ENCODE measurements at regions not wholly inside any gene's neighbourhood (a gene's known extent, or its start where the extent isn't known, plus 50 kb on each side); places are given as distances from the start of the nearest gene placed in this dataset.
"Not testable (repeated sequence)": the region's sequence is repeated elsewhere in the genome, so short reads cannot be mapped to it uniquely, and the experiment has no call there.

DNA sequence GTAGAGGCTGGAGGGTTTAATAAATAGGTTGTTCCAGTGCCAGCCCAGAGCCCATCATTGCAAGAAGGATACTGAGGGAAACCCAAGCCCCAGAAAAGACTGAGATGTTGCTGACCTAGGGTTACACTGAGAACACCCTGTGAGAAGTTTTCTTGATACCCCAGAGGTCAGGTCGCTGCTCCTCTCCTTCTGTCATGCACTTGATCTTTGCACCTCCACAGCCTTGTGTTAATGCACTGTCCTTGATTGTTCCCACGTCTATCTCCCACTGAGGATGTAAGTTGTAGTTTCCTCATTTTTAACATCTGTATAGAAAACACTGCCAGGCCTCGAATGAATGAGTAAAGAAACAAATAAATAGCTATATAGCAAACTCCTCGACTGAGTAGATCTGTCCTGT lies 195.3 kb upstream of the AHR start:
- Mint-ChIP-seq H3K27ac (no peak overlapping the region), H3K36me3 (no peaks in the 10 kb centered on the region), H3K9me3 (no peaks in the 10 kb centered on the region), H3K27me3 (no peaks in the 10 kb centered on the region), H3K4me3 (no peak overlapping the region), H3K4me1 (ENCODE audit: low read depth in 2 of 2) (no peaks in the 10 kb centered on the region)
- ATAC-seq (no peak), DNase-seq (ENCODE audit: low spot score) (no peak)

DNA sequence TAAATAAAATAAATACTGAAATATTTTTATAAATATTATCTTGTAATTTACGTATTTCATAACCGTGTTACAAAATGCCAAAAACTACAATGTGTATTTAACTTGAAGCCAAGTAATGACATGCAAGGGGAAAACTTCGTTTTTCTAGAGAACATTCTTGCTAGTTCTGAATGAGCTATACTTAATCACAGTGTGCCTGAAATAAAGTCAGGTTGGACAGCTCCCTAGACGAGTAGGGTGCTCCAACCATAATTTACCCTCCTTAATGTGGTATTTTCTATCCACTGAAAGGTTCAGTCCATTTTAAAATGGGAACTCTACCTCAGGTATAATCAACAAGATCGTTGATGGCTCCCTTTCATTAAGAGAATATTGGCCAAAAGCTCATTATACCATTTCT lies 194.5 kb upstream of the AHR start:
- Mint-ChIP-seq H3K27me3 (no peaks in the 10 kb centered on the region), H3K27ac (no peak overlapping the region)

DNA sequence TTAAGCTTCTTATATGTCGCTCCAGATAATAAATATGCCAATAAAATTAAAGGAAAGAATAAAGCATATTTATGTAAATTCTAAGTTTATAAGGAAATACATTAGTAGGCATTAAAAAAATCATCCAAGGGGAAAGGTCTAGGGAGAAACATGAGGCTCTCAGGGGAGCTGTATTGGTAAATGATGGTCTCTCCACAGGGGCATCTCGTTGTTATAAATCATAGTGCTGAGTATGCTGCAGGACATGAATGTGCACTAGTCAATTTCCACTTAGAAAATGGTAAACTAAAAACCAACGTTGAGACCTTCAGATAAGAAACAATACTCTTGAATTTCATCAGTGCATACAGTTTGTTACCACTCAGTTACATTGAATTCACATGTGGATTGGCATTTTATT lies 194.0 kb upstream of the AHR start:
- DNase-seq (ENCODE audit: low spot score), result no peak
- Mint-ChIP-seq H3K27ac (no peak overlapping the region), H3K9me3 (no peaks in the 10 kb centered on the region), H3K4me3 (no peak overlapping the region), H3K27me3 (no peaks in the 10 kb centered on the region), H3K36me3 (no peaks in the 10 kb centered on the region), H3K4me1 (ENCODE audit: low read depth in 2 of 2) (no peaks in the 10 kb centered on the region)
- no peak for ATAC-seq

More for the DNA sequence above, 194.5 kb upstream of the AHR start:
- ATAC-seq (no peak), DNase-seq (ENCODE audit: low spot score) (no peak)
- H3K4me1 Mint-ChIP-seq (ENCODE audit: low read depth in 2 of 2), result no peaks in the 10 kb centered on the region
- no peaks in the 10 kb centered on the region for H3K9me3 Mint-ChIP-seq
- H3K4me3 Mint-ChIP-seq, result no peak overlapping the region
- H3K36me3 Mint-ChIP-seq, result no peaks in the 10 kb centered on the region

DNA sequence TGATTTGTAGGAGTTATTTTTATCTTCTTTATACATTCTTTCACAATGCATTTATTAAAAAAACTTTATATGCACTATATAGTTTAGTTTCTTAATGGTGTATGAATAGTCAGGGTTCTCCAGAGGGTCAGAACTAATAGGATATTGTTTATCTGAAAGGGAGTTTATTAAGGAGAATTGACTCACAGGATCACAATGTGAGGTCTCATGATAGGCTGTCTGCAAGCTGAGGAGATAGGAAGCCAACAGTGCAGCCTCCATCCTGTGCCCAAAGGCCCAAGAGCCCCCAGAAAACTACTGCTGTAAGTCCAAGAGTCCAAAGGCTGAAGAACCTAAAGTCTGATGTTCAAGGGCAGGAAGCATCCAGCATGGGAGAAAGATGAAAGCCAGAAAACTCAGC lies 192.8 kb upstream of the AHR start:
- ATAC-seq (no peak), DNase-seq (ENCODE audit: low spot score) (no peak)
- no peaks in the 10 kb centered on the region for H3K4me1 Mint-ChIP-seq (ENCODE audit: low read depth in 2 of 2)
- peak overlapping the region in 1 of 2 donors; percentile 20 for H3K27ac Mint-ChIP-seq
- H3K36me3 Mint-ChIP-seq, result no peaks in the 10 kb centered on the region
- no peaks in the 10 kb centered on the region for H3K9me3 Mint-ChIP-seq
- H3K4me3 Mint-ChIP-seq, result no peak overlapping the region
- H3K27me3 Mint-ChIP-seq, result no peaks in the 10 kb centered on the region

DNA sequence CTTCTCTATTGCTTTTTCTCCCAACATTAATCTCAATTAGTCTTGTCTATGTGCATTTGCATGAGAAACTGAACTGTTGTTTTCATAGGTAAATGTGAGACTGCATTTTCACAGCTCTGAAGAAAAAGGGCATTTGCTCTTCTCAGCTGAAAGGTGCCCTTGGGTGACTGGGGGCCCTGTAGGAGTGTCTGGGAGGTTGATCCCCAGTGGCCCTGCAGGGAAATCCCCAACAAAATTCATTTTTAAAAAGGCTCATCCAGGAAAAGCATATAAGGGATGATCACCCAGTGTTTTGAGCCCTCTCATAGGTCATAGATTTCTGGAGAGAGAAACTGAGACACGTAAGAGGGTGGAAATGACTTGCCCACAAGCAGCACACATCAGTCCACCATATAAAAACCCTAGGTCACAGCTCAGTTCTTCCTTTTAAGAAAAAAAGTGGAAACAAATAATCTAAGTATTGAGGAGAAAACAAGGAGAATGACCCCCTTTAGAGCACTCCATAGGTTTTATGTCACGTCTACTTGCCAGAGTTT lies 190.3 kb upstream of the AHR start:
- no peak for ATAC-seq

DNA sequence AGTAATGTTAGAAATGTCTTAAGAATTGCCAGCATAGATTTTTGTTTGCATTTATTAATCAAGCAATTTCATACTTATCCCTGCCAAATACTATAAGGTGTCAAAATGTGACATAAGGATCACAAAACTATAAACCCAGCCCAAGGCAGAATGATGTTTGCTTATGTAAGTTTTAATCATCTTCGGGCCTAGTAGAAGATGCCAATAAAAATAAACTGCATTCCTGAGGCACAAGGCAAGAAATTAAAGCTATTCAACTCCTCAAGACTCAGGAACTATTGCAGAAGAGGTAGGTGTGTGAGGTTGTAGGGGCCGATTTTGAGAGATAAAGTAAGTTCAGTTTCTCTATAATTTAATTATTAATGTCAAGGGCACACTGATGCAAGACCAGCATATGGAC lies 189.4 kb upstream of the AHR start:
- Mint-ChIP-seq H3K36me3 (no peaks in the 10 kb centered on the region), H3K27ac (no peak overlapping the region), H3K27me3 (no peaks in the 10 kb centered on the region), H3K4me3 (no peak overlapping the region), H3K9me3 (no peaks in the 10 kb centered on the region), H3K4me1 (ENCODE audit: low read depth in 2 of 2) (no peaks in the 10 kb centered on the region)
- ATAC-seq, result no peak
- DNase-seq (ENCODE audit: low spot score), result no peak

More for the DNA sequence above, 190.3 kb upstream of the AHR start:
- Mint-ChIP-seq H3K4me3 (no peak overlapping the region), H3K27me3 (no peaks in the 10 kb centered on the region), H3K27ac (no peak overlapping the region), H3K9me3 (no peaks in the 10 kb centered on the region), H3K36me3 (no peaks in the 10 kb centered on the region), H3K4me1 (ENCODE audit: low read depth in 2 of 2) (no peaks in the 10 kb centered on the region)
- DNase-seq (ENCODE audit: low spot score), result no peak

DNA sequence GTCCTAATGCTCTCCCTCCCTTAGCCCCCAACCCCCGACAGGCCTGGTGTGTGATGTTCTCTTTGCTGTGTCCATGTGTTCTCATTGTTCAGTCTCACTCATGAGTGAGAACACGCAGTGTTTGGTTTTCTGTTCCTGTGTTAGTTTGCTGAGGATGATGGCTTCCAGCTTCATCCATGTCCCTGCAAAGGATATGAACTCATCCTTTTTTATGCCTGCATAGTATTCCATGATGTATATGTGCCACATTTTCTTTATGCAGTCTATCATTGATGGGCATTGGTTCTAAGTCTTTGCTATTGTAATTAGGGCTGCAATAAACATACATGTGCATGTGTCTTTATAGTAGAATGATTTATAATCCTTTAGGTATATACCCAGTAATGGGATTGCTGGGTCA lies 184.7 kb upstream of the AHR start:
- not testable (repeated sequence) for DNase-seq (ENCODE audit: low spot score); H3K36me3 Mint-ChIP-seq; ATAC-seq; H3K4me1 Mint-ChIP-seq (ENCODE audit: low read depth in 2 of 2); H3K9me3 Mint-ChIP-seq; H3K4me3 Mint-ChIP-seq; H3K27me3 Mint-ChIP-seq; H3K27ac Mint-ChIP-seq

DNA sequence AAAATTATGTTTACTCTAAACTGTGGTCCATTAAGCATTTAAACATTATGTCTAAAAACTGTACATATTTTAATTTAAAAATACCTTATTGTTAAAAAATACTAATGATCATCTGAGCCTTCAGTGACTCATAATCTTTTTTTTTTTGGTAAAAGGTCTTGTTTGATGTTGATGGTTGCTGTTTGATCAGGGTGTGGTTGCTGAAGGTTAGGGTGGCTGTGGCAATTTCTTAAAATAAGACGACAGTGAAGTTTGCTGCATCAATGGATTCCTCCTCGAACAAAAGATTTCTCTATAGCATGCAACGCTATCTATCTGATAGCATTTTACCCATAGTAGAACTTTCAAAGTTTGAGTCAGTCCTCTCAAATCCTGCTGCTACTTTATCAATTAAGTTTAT lies 180.0 kb upstream of the AHR start:
- DNase-seq (ENCODE audit: low spot score) (no peak), ATAC-seq (no peak)
- no peak overlapping the region for H3K27ac Mint-ChIP-seq
- H3K36me3 Mint-ChIP-seq, result no peaks in the 10 kb centered on the region
- peaks cover 3 to 15% of the 10 kb centered on the region in 2 donors for H3K27me3 Mint-ChIP-seq
- H3K4me1 Mint-ChIP-seq (ENCODE audit: low read depth in 2 of 2), result no peaks in the 10 kb centered on the region
- H3K4me3 Mint-ChIP-seq, result no peak overlapping the region
- H3K9me3 Mint-ChIP-seq, result no peaks in the 10 kb centered on the region

DNA sequence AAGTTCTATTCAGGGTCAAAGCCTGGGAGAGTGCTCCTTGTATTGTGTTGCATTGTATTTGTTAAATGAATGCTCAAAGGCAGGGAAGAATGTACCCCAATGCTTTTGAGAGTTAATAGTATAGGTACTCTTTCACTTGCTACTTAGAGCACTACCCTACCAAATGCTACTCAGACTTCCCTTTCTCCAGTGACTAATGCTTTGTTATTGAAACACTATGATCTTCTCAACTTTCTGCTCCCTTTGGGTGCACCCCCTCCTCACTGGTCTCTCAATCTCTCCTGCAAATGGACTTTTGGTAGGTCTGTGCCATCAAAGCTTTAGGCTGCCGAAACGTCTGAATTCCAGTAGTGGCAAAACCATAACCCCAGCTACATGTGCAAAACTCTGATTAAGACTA lies 177.7 kb upstream of the AHR start:
- peaks cover 3 to 15% of the 10 kb centered on the region in 2 donors for H3K27me3 Mint-ChIP-seq
- H3K27ac Mint-ChIP-seq, result no peak overlapping the region
- H3K9me3 Mint-ChIP-seq, result no peaks in the 10 kb centered on the region
- no peaks in the 10 kb centered on the region for H3K36me3 Mint-ChIP-seq
- DNase-seq (ENCODE audit: low spot score) (no peak), ATAC-seq (no peak)
- no peak overlapping the region for H3K4me3 Mint-ChIP-seq
- no peaks in the 10 kb centered on the region for H3K4me1 Mint-ChIP-seq (ENCODE audit: low read depth in 2 of 2)

DNA sequence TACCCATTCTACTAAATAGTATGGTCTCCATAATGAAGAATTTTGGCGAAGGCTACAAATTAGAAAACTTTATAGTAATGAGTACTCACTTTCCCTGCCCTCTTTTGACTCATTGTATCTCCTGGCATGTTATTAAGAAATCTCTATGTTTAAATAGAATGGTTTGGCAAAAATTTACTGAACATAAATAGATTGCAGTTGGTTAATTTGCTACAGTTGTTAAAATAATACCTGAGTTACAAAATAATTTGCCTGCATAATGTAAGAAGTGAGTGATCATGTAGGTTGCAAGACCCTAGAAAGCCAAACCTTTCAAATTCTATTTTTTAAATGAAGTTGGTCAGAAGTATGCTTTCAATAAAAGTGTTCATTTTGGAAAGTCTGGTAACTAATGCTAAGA lies 176.8 kb upstream of the AHR start:
- ATAC-seq, result no peak
- Mint-ChIP-seq H3K4me1 (ENCODE audit: low read depth in 2 of 2) (peaks cover 1% of the 10 kb centered on the region in 2 donors), H3K36me3 (no peaks in the 10 kb centered on the region)

DNA sequence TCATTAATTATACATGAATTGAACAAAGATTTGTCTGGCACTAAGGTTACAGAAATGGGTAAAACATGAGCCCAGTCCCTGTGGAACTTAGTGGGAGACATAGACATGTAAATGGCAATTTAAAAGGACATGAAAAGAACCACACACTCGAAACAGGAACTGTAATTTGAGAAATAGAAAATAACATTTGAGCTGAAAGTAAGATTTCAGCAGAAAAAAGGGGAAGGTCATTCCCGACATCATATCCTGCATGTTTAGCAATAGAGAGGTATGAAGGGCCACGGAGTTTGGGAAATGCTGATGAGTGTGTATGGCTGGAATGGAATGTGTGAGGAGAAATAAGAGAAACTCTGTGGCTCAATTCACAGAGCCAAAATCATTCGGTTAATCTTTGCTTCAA lies 175.4 kb upstream of the AHR start:
- Mint-ChIP-seq H3K27me3 (peaks cover 0 to 15% of the 10 kb centered on the region in 2 donors), H3K9me3 (no peaks in the 10 kb centered on the region), H3K36me3 (no peaks in the 10 kb centered on the region), H3K4me3 (no peak overlapping the region), H3K4me1 (ENCODE audit: low read depth in 2 of 2) (peaks cover 5 to 10% of the 10 kb centered on the region in 2 donors), H3K27ac (no peak overlapping the region)
- DNase-seq (ENCODE audit: low spot score), result no peak
- no peak for ATAC-seq

More for the DNA sequence above, 176.8 kb upstream of the AHR start:
- no peaks in the 10 kb centered on the region for H3K9me3 Mint-ChIP-seq
- H3K27ac Mint-ChIP-seq, result no peak overlapping the region
- peaks cover 3 to 15% of the 10 kb centered on the region in 2 donors for H3K27me3 Mint-ChIP-seq
- DNase-seq (ENCODE audit: low spot score), result no peak
- no peak overlapping the region for H3K4me3 Mint-ChIP-seq

DNA sequence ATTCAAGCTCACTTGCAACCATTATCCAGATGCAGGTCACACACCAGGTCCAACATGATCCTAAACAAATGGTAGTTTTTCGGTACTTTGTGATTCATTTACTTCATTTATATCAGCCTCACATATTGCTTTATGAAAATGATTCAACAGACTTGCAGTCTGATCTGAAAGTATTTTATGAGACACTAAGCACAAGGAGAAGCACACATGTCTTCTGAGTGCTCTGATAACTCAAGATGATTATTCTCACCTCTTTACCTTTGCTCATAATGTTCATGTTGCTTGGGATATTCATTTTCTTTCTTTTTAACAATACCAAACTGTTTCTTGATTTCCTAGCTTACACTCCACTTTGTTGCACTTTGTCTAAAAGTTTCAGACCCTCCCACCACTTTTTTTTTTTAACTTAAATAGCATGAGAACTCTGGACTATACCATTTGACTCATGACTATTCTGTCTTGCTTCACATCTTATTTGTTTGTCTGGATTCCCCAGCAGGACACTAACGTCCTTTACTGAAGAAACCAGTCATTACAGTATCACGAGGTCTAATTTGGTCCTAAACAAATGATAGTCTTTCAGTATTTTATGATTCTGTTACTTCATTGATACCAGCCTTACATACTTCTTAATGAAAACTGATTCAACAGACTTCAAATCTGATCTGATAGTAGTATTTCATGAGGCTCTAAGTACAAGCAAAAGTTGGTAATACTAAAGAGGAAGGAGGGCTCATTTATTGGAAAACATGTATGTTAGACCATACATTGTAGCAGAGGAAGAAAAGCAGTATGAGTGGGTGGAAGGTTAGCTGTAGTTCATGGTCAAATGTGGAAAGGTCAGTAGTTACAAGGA lies 171.8 kb upstream of the AHR start:
- ATAC-seq, result peak in 1 of 2 donors; percentile 64
- Mint-ChIP-seq H3K9me3 (no peaks in the 10 kb centered on the region), H3K27ac (peak overlapping the region; percentile 30 to 56), H3K4me3 (no peak overlapping the region), H3K36me3 (no peaks in the 10 kb centered on the region), H3K27me3 (no peaks in the 10 kb centered on the region), H3K4me1 (ENCODE audit: low read depth in 2 of 2) (peaks cover 18 to 23% of the 10 kb centered on the region in 2 donors)
- DNase-seq (ENCODE audit: low spot score), result no peak

DNA sequence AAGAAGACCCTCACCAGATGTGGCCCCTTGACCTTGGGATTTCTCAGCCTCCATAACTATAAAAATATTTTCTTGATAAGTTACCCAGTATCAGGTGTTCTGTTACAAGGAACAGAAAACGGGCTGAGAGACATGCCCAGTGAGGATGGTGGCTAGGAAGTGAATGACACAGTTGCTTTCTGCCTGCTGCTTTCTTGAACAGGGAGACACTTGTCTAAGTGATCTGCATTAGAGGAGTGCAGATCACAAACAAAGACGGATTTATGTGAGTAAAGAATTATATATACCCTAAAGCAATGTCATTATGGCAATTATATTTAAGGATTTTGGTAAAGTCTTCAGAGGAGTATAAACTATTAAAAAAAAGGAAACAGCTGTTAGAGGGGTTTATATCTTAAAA lies 169.2 kb upstream of the AHR start:
- Mint-ChIP-seq H3K4me1 (ENCODE audit: low read depth in 2 of 2) (peaks cover 18 to 27% of the 10 kb centered on the region in 2 donors), H3K27me3 (no peaks in the 10 kb centered on the region), H3K9me3 (no peaks in the 10 kb centered on the region), H3K4me3 (no peak overlapping the region), H3K27ac (no peak overlapping the region), H3K36me3 (no peaks in the 10 kb centered on the region)
- DNase-seq (ENCODE audit: low spot score) (no peak), ATAC-seq (no peak)

DNA sequence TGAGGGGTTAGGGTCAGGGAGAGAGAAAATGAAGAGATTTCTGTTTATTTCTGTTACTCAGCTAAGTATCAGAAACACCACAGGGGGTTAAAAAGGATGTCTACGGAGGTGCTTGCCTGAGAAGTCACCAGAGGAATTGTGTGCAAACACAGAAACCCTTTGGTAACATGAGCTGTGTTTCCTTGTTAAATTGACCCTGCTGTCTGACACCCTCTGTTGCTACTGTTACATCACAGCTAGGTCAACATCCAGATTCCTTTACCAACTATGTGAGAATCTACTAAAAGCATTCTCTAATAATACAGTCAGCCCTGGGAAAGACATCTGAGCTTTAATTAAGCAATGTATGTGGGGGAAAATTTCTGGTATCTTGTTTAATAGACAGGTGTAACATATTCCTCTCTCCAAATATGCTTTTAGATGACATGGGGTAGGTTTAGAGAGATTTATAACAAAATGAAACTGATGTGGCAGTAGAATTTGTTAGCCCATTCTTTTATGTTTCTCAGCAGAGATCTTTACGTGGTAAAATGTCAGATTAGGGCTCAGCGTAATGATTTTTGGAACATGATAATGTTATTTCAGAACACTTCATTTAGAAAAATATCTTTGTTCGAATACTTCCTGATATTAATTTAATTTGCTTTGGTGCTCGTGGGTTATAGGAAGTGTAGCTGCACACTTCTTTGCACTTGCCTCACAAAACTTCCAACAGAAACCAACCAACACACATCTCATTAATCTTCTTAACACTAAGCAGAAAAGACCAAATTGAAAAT lies 168.0 kb upstream of the AHR start:
- no peak for DNase-seq (ENCODE audit: low spot score)
- H3K27me3 Mint-ChIP-seq, result no peaks in the 10 kb centered on the region
- peak overlapping the region in 1 of 2 donors; percentile 30 for H3K27ac Mint-ChIP-seq
- peak overlapping the region; percentile 16 for H3K4me3 Mint-ChIP-seq
- ATAC-seq, result no peak
- no peaks in the 10 kb centered on the region for H3K9me3 Mint-ChIP-seq
- peaks cover 18 to 36% of the 10 kb centered on the region in 2 donors for H3K4me1 Mint-ChIP-seq (ENCODE audit: low read depth in 2 of 2)
- H3K36me3 Mint-ChIP-seq, result no peaks in the 10 kb centered on the region
